PC-9 (cell line): ENCODE measurements at regions not wholly inside any gene's neighbourhood (a gene's known extent, or its start where the extent isn't known, plus 50 kb on each side); places are given as distances from the start of the nearest gene placed in this dataset.

ENCODE experiments used
- BruUV-seq: library from RNA; stranded (reverse); fragments of 400-500 nt; replicated peaks from 2 replicates; lab custom pipeline; 2021; lab: Mats Ljungman, UMichigan
- CTCF ChIA-PET: fragments of 300-600 bp; sonication (Branson Sonifier 250); formaldehyde crosslinking; loops from one replicate; lab custom pipeline; 2022; ENCODE audit warnings: antibody characterized with exemption; lab: Charles Lee
- POLR2A ChIA-PET: fragments of 300-600 bp; sonication (Branson Sonifier 250); formaldehyde crosslinking; loops from one replicate; lab custom pipeline; 2022; ENCODE audit warnings: antibody characterized with exemption; ENCODE audit not compliant: unreplicated experiment; lab: Charles Lee
- DNase-seq, 2 experiments: peaks; one replicate each; pipeline versions ENCODE4 v3.0.0 to v3.0.0-alpha.2; 2015 to 2022; ENCODE audit warnings: mixed read lengths in 1 of 2
- H2AFZ ChIP-seq: fragments of 200-600 bp; sonication (generic); 2 replicates; pipeline ENCODE4 v1.8.1; 2017; ENCODE audit warnings: antibody characterized with exemption
- H3F3A ChIP-seq: fragments of 200-600 bp; sonication (generic); 2 replicates; pipeline ENCODE4 v1.8.1; 2017; ENCODE audit warnings: antibody characterized with exemption, mild to moderate bottlenecking, low read depth; ENCODE audit not compliant: insufficient read depth
- H3K27ac ChIP-seq: fragments of 200-600 bp; sonication (generic); 2 replicates; pipeline ENCODE4 v1.6.1; 2016; ENCODE audit warnings: mixed run types
- H3K27me3 ChIP-seq: fragments of 200-600 bp; sonication (generic); 2 replicates; pipeline ENCODE4 v1.6.1; 2016; ENCODE audit warnings: low read depth, mixed run types; ENCODE audit not compliant: insufficient read depth
- H3K36me3 ChIP-seq: fragments of 200-600 bp; sonication (generic); 2 replicates; pipeline ENCODE4 v1.6.1; 2016; ENCODE audit warnings: low read depth, mixed run types
- H3K4me1 ChIP-seq: fragments of 200-600 bp; sonication (generic); replicated peaks from 2 replicates; pipeline ENCODE4 v1.6.1; 2016; ENCODE audit warnings: mixed run types; ENCODE audit not compliant: insufficient read depth
- H3K4me2 ChIP-seq: fragments of 200-600 bp; sonication (generic); 2 replicates; pipeline ENCODE4 v1.6.1; 2017; ENCODE audit warnings: mixed run types
- H3K4me3 ChIP-seq: fragments of 200-600 bp; sonication (generic); 2 replicates; pipeline ENCODE4 v1.6.1; 2016; ENCODE audit warnings: mixed run types
- H3K79me2 ChIP-seq: fragments of 200-600 bp; sonication (generic); 2 replicates; pipeline ENCODE4 v1.6.1; 2017; ENCODE audit warnings: low read depth, mixed run types
- H3K9me2 ChIP-seq: fragments of 200-600 bp; sonication (generic); 2 replicates; pipeline ENCODE4 v1.8.1; 2017; ENCODE audit warnings: mild to moderate bottlenecking; ENCODE audit not compliant: insufficient read depth
- H3K9me3 ChIP-seq: fragments of 200-600 bp; sonication (generic); 2 replicates; pipeline ENCODE4 v1.8.1; 2016; ENCODE audit warnings: low read depth; ENCODE audit not compliant: insufficient read depth
- H4K20me1 ChIP-seq: fragments of 200-600 bp; sonication (generic); 2 replicates; pipeline ENCODE4 v1.8.1; 2017; ENCODE audit not compliant: insufficient read depth
- EZH2 ChIP-seq: fragments of 200-600 bp; sonication (generic); IDR thresholded peaks from 2 replicates; pipeline ENCODE4 v1.8.0; 2017; ENCODE audit warnings: antibody characterized with exemption, low read depth
- intact Hi-C: fragments of 100-400 bp; cut with micrococcal nuclease; formaldehyde crosslinking; loops from one replicate; pipeline ENCODE4 v1.10.0; 2022; ENCODE audit not compliant: unreplicated experiment
- TF ChIP-seq, protein P1 (sequence below): fragments of 200-600 bp; sonication (generic); conservative IDR thresholded peaks from 2 replicates; pipeline ENCODE4 v1.6.1; 2017; ENCODE audit warnings: mixed run types, antibody characterized with exemption, mild to moderate bottlenecking, moderate library complexity

DNA sequence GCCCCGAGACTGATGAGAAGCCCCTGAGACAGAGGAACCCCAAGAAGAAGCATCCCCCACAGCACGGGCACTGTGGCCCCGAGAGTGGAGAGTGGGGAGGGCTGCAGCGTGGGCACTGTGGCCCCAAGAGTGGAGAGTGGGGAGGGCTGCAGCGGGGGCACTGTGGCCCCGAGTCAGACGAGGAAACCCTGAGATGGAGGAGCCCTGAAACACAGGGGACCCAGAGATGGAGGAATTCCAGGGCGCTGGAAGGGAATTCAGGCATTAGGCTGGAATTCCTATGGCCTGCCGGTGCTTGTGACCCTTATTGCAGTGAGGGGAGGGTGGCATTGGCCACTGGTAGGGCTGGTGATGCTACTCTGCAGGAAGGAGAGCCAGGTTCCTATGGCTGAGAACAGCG, 168.6 kb upstream of the SHH start:
- Histone ChIP-seq H3K27me3 (peaks cover 50% of the 10 kb centered on the region), H3K9me3 (no peaks in the 10 kb centered on the region), H3K9me2 (no peaks in the 10 kb centered on the region), H3K4me1 (no peaks in the 10 kb centered on the region), H3F3A (no peaks in the 10 kb centered on the region), H2AFZ (no peak overlapping the region), H3K79me2 (no peaks in the 10 kb centered on the region), H3K4me3 (no peak overlapping the region), H3K4me2 (no peak overlapping the region), H3K27ac (no peak overlapping the region), H4K20me1 (no peaks in the 10 kb centered on the region), H3K36me3 (no peaks in the 10 kb centered on the region)
- no peak for TF ChIP-seq EZH2
- TF ChIP-seq, protein P1, sequence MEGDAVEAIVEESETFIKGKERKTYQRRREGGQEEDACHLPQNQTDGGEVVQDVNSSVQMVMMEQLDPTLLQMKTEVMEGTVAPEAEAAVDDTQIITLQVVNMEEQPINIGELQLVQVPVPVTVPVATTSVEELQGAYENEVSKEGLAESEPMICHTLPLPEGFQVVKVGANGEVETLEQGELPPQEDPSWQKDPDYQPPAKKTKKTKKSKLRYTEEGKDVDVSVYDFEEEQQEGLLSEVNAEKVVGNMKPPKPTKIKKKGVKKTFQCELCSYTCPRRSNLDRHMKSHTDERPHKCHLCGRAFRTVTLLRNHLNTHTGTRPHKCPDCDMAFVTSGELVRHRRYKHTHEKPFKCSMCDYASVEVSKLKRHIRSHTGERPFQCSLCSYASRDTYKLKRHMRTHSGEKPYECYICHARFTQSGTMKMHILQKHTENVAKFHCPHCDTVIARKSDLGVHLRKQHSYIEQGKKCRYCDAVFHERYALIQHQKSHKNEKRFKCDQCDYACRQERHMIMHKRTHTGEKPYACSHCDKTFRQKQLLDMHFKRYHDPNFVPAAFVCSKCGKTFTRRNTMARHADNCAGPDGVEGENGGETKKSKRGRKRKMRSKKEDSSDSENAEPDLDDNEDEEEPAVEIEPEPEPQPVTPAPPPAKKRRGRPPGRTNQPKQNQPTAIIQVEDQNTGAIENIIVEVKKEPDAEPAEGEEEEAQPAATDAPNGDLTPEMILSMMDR = no peak
- DNase-seq = no peak
- POLR2A ChIA-PET = no interaction called here
- intact Hi-C loops = no loop called here
- CTCF ChIA-PET = no interaction called here
- no TSS peak for BruUV-seq

DNA sequence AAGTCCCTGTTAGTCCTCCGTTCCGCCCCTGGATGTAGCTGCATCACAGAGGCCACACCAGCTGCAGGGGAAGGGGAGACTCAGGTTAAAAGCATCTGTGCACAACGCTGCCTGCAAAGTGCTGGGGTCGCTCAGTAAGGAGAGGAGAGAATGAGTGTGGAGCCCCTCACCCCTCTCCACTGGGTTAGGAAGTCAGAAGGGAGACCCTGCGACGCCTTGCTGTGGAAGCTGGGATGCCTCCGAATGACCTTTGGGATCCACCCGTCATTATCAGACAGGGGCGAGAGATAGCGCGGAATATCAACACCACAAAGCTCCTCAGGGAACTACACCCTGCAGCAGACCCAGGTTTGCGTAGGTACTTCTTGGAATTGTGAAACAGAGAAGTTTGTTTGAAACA, 167.7 kb upstream of the SHH start:
- Histone ChIP-seq H3F3A (no peaks in the 10 kb centered on the region), H3K4me1 (no peaks in the 10 kb centered on the region), H3K27ac (no peak overlapping the region), H3K4me3 (no peak overlapping the region), H3K27me3 (peaks cover 46% of the 10 kb centered on the region), H3K79me2 (no peaks in the 10 kb centered on the region), H3K9me3 (no peaks in the 10 kb centered on the region), H3K4me2 (no peak overlapping the region), H2AFZ (no peak overlapping the region), H3K9me2 (no peaks in the 10 kb centered on the region), H3K36me3 (no peaks in the 10 kb centered on the region), H4K20me1 (no peaks in the 10 kb centered on the region)
- TF ChIP-seq EZH2 = no peak
- TF ChIP-seq, protein P1 = no peak
- intact Hi-C loops = no loop called here
- DNase-seq = no peak
- CTCF ChIA-PET = no interaction called here
- no TSS peak for BruUV-seq
- POLR2A ChIA-PET = no interaction called here

DNA sequence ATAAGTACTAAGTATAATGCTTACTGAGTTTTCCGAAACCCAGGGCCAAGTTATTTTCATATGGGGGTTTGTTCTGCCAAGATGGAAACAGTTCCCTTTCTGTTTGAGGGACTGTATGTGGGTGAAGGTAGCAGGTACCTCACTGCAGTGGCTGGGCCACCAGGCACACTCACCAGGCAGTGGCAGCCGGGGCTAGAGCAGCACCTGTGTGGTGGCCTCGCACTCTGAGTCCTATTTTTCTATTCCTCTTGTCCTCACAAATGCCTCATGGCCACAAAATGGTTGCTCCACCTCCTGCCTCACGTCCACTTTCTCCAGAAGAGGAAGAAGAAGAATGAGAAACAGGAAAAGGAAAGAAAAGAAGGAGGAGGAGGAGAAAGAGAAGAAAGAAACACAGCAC, 167.3 kb upstream of the SHH start:
- no peaks in the 10 kb centered on the region for H3F3A ChIP-seq
- no peaks in the 10 kb centered on the region for H3K36me3 ChIP-seq
- no peaks in the 10 kb centered on the region for H3K4me1 ChIP-seq
- H3K9me3 ChIP-seq = no peaks in the 10 kb centered on the region
- BruUV-seq = no TSS peak
- POLR2A ChIA-PET = no interaction called here
- peaks cover 42% of the 10 kb centered on the region for H3K27me3 ChIP-seq
- H2AFZ ChIP-seq = no peak overlapping the region
- H3K9me2 ChIP-seq = no peaks in the 10 kb centered on the region
- H3K27ac ChIP-seq = no peak overlapping the region
- CTCF ChIA-PET = no interaction called here
- DNase-seq = no peak
- no peak overlapping the region for H3K4me3 ChIP-seq
- no peak overlapping the region for H3K4me2 ChIP-seq
- no peaks in the 10 kb centered on the region for H3K79me2 ChIP-seq
- no peaks in the 10 kb centered on the region for H4K20me1 ChIP-seq
- TF ChIP-seq, protein P1 = no peak
- no peak for TF ChIP-seq EZH2
- intact Hi-C loops = no loop called here
